22Rv1 (cell line): ENCODE measurements at regions not wholly inside any gene's neighbourhood (a gene's known extent, or its start where the extent isn't known, plus 50 kb on each side); places are given as distances from the start of the nearest gene placed in this dataset.

Experiments used
- CTCF ChIP-seq: fragments of 450-650 bp; IDR thresholded peaks from 2 replicates; pipeline ENCODE4 v1.5.1; 2017; ENCODE audit warnings: mild to moderate bottlenecking
- ZFX ChIP-seq: fragments of 450-650 bp; IDR thresholded peaks from 2 replicates; pipeline ENCODE4 v1.6.1; 2017; ENCODE audit warnings: antibody characterized with exemption, borderline replicate concordance

GRCh38 chrX:10381193-10381592 lies 224.4 kb downstream of the CLCN4 start:
- TF ChIP-seq CTCF: no peak
- TF ChIP-seq ZFX: no peak
